ENCODE measurements at regions not wholly inside any gene's neighbourhood (a gene's known extent, or its start where the extent isn't known, plus 50 kb on each side); places are given as distances from the start of the nearest gene placed in this dataset.

DNA sequence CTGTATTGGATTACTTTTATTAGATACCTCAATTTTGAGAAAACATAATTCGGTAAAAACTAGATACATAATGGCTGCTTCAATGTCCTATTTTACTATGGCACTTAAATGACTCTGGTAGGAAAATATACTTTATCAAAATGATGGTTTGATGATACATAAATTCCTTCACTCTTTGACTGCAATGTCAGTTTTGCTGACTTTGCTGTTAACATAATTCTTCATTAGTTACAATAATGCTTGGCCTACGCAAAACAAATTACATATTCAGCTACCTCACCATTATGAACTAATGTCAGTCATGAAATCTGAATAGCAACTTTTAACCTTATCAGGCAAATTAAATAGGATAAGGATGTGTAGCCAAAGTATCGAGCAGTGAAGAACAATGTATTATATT, 1364.7 kb downstream of the KCNT2 start:
- no peak overlapping the region for H3K27ac ChIP-seq
- no peaks in the 10 kb centered on the region for H3K27me3 ChIP-seq
- no peak for DNase-seq
- H3K4me3 ChIP-seq: no peak overlapping the region
- intact Hi-C loops (cut with DNase I; ENCODE audit: low total_unique reads): no loop called here
- no peaks in the 10 kb centered on the region for H3K9me3 ChIP-seq
- TF ChIP-seq, protein P1, sequence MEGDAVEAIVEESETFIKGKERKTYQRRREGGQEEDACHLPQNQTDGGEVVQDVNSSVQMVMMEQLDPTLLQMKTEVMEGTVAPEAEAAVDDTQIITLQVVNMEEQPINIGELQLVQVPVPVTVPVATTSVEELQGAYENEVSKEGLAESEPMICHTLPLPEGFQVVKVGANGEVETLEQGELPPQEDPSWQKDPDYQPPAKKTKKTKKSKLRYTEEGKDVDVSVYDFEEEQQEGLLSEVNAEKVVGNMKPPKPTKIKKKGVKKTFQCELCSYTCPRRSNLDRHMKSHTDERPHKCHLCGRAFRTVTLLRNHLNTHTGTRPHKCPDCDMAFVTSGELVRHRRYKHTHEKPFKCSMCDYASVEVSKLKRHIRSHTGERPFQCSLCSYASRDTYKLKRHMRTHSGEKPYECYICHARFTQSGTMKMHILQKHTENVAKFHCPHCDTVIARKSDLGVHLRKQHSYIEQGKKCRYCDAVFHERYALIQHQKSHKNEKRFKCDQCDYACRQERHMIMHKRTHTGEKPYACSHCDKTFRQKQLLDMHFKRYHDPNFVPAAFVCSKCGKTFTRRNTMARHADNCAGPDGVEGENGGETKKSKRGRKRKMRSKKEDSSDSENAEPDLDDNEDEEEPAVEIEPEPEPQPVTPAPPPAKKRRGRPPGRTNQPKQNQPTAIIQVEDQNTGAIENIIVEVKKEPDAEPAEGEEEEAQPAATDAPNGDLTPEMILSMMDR (IDR thresholded peaks at IDR 0.05 in 4 of 5, conservative IDR thresholded peaks at IDR 0.05 in 1 of 5): no peak
- no peak for ATAC-seq
- H3K4me1 ChIP-seq: no peaks in the 10 kb centered on the region
- no peaks in the 10 kb centered on the region for H3K36me3 ChIP-seq
- in situ Hi-C loops (cut with MboI; ENCODE audit: low sequenced_read_pairs in 4 of 4): no loop called here

DNA sequence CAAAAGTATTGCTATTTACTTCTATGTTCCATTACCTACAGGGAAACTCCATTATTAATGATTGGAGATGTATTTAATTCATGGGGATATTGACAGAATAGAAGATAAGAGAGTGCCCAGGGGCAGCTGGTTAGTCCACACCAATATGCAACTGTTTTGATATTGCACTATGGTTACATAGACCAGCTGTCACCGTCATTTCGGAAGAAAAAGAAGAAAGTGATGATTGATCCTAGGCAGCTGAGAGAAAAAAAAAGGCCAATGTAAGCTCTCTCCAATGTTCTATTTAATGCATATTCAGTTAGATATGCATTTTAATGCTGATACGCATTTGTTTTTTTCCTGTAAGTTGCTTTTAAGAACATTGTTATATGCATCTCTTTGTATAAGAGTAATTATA, 1367.2 kb downstream of the KCNT2 start:
- H3K4me1 ChIP-seq: no peaks in the 10 kb centered on the region
- H3K27ac ChIP-seq: no peak overlapping the region
- ATAC-seq (no peak), DNase-seq (no peak)
- no peak overlapping the region for H3K4me3 ChIP-seq
- no peaks in the 10 kb centered on the region for H3K36me3 ChIP-seq
- H3K27me3 ChIP-seq: no peaks in the 10 kb centered on the region
- intact Hi-C loops (cut with DNase I; ENCODE audit: low total_unique reads) (no loop called here), in situ Hi-C loops (cut with MboI; ENCODE audit: low sequenced_read_pairs in 4 of 4) (no loop called here)
- no peak for TF ChIP-seq POLR2A (IDR thresholded peaks at IDR 0.05)
- TF ChIP-seq, protein P1 (IDR thresholded peaks at IDR 0.05 in 4 of 5, conservative IDR thresholded peaks at IDR 0.05 in 1 of 5): no peak
- no peaks in the 10 kb centered on the region for H3K9me3 ChIP-seq

- in situ Hi-C loops (cut with MboI; ENCODE audit: low sequenced_read_pairs in 4 of 4) (no loop called here), intact Hi-C loops (cut with DNase I; ENCODE audit: low total_unique reads) (no loop called here)
- Histone ChIP-seq H3K36me3 (no peaks in the 10 kb centered on the region), H3K9me3 (no peaks in the 10 kb centered on the region), H3K4me3 (no peak overlapping the region), H3K27ac (no peak overlapping the region), H3K27me3 (no peaks in the 10 kb centered on the region), H3K4me1 (no peaks in the 10 kb centered on the region)
- no peak for TF ChIP-seq POLR2A (IDR thresholded peaks at IDR 0.05)
- TF ChIP-seq, protein P1 (IDR thresholded peaks at IDR 0.05 in 4 of 5, conservative IDR thresholded peaks at IDR 0.05 in 1 of 5): no peak
- DNase-seq (no peak), ATAC-seq (no peak)
Measured at GRCh38 chr1:195238313-195238712, 1369.9 kb downstream of the KCNT2 start.

- Histone ChIP-seq H3K27me3 (no peaks in the 10 kb centered on the region), H3K9me3 (no peaks in the 10 kb centered on the region), H3K27ac (no peak overlapping the region), H3K4me1 (no peaks in the 10 kb centered on the region), H3K4me3 (no peak overlapping the region), H3K36me3 (no peaks in the 10 kb centered on the region)
- in situ Hi-C loops (cut with MboI; ENCODE audit: low sequenced_read_pairs in 4 of 4) (no loop called here), intact Hi-C loops (cut with DNase I; ENCODE audit: low total_unique reads) (no loop called here)
- no peak for DNase-seq
- TF ChIP-seq, protein P1 (IDR thresholded peaks at IDR 0.05 in 4 of 5, conservative IDR thresholded peaks at IDR 0.05 in 1 of 5): no peak
- no peak for TF ChIP-seq POLR2A (IDR thresholded peaks at IDR 0.05)
- no peak for ATAC-seq
Measured at GRCh38 chr1:195236991-195237889, 1371.0 kb downstream of the KCNT2 start.
